ENCODE measurements at regions not wholly inside any gene's neighbourhood (a gene's known extent, or its start where the extent isn't known, plus 50 kb on each side); places are given as distances from the start of the nearest gene placed in this dataset.
"Not testable (repeated sequence)": the region's sequence is repeated elsewhere in the genome, so short reads cannot be mapped to it uniquely, and the experiment has no call there.

- Histone ChIP-seq H3K9me3 (ENCODE audit: insufficient read depth, low read depth, low read length) (no peaks in the 10 kb centered on the region), H3K4me3 (ENCODE audit: low read length) (no peak overlapping the region), H3K27me3 (ENCODE audit: insufficient read depth, low read length) (no peaks in the 10 kb centered on the region), H3K4me1 (ENCODE audit: insufficient read depth, low read length) (no peaks in the 10 kb centered on the region), H3K36me3 (ENCODE audit: insufficient read depth, low read depth, low read length) (no peaks in the 10 kb centered on the region), H3K9ac (ENCODE audit: low read depth, low read length) (no peak overlapping the region), H3K27ac (ENCODE audit: low read length) (no peak overlapping the region)
These were observed 72.2 kb upstream of the RALGPS2 start for GRCh38 chr1:178652506-178653490.

GRCh38 chr1:178659789-178660208 is 65.2 kb upstream of the RALGPS2 start:
- H3K4me1 ChIP-seq (ENCODE audit: insufficient read depth, low read length): no peaks in the 10 kb centered on the region
- H3K9ac ChIP-seq (ENCODE audit: low read depth, low read length): no peak overlapping the region
- H3K4me3 ChIP-seq (ENCODE audit: low read length): no peak overlapping the region
- no peaks in the 10 kb centered on the region for H3K27me3 ChIP-seq (ENCODE audit: insufficient read depth, low read length)
- H3K27ac ChIP-seq (ENCODE audit: low read length): no peak overlapping the region
- H3K9me3 ChIP-seq (ENCODE audit: insufficient read depth, low read depth, low read length): no peaks in the 10 kb centered on the region
- H3K36me3 ChIP-seq (ENCODE audit: insufficient read depth, low read depth, low read length): no peaks in the 10 kb centered on the region

GRCh38 chr1:178660461-178660860 is 64.6 kb upstream of the RALGPS2 start:
- Histone ChIP-seq H3K9ac (ENCODE audit: low read depth, low read length) (no peak overlapping the region), H3K4me3 (ENCODE audit: low read length) (no peak overlapping the region), H3K36me3 (ENCODE audit: insufficient read depth, low read depth, low read length) (no peaks in the 10 kb centered on the region), H3K27me3 (ENCODE audit: insufficient read depth, low read length) (no peaks in the 10 kb centered on the region), H3K27ac (ENCODE audit: low read length) (no peak overlapping the region), H3K9me3 (ENCODE audit: insufficient read depth, low read depth, low read length) (no peaks in the 10 kb centered on the region), H3K4me1 (ENCODE audit: insufficient read depth, low read length) (no peaks in the 10 kb centered on the region)

GRCh38 chr1:178664278-178664677 is 60.8 kb upstream of the RALGPS2 start:
- Histone ChIP-seq H3K27ac (ENCODE audit: low read length) (no peak overlapping the region), H3K9ac (ENCODE audit: low read depth, low read length) (no peak overlapping the region), H3K4me1 (ENCODE audit: insufficient read depth, low read length) (no peaks in the 10 kb centered on the region)

GRCh38 chr1:178665579-178665978 is 59.5 kb upstream of the RALGPS2 start:
- Histone ChIP-seq H3K4me1 (ENCODE audit: insufficient read depth, low read length) (no peaks in the 10 kb centered on the region), H3K36me3 (ENCODE audit: insufficient read depth, low read depth, low read length) (no peaks in the 10 kb centered on the region), H3K9ac (ENCODE audit: low read depth, low read length) (no peak overlapping the region), H3K27me3 (ENCODE audit: insufficient read depth, low read length) (no peaks in the 10 kb centered on the region), H3K9me3 (ENCODE audit: insufficient read depth, low read depth, low read length) (no peaks in the 10 kb centered on the region), H3K4me3 (ENCODE audit: low read length) (no peak overlapping the region), H3K27ac (ENCODE audit: low read length) (no peak overlapping the region)

More at GRCh38 chr1:178664278-178664677, 60.8 kb upstream of the RALGPS2 start:
- Histone ChIP-seq H3K4me3 (ENCODE audit: low read length) (no peak overlapping the region), H3K27me3 (ENCODE audit: insufficient read depth, low read length) (no peaks in the 10 kb centered on the region), H3K36me3 (ENCODE audit: insufficient read depth, low read depth, low read length) (no peaks in the 10 kb centered on the region), H3K9me3 (ENCODE audit: insufficient read depth, low read depth, low read length) (no peaks in the 10 kb centered on the region)

- H3K4me3 ChIP-seq (ENCODE audit: low read length); H3K9me3 ChIP-seq (ENCODE audit: insufficient read depth, low read depth, low read length); H3K9ac ChIP-seq (ENCODE audit: low read depth, low read length); H3K27ac ChIP-seq (ENCODE audit: low read length); H3K27me3 ChIP-seq (ENCODE audit: insufficient read depth, low read length); H3K4me1 ChIP-seq (ENCODE audit: insufficient read depth, low read length); H3K36me3 ChIP-seq (ENCODE audit: insufficient read depth, low read depth, low read length): not testable (repeated sequence)
These were observed 58.2 kb upstream of the RALGPS2 start for GRCh38 chr1:178666891-178667290.

- no peaks in the 10 kb centered on the region; the same call in 1 of the 2 replicates for H3K9me3 ChIP-seq (ENCODE audit: insufficient read depth, low read depth, low read length)
- H3K36me3 ChIP-seq (ENCODE audit: insufficient read depth, low read depth, low read length): no peaks in the 10 kb centered on the region
These were observed 52.6 kb upstream of the RALGPS2 start for GRCh38 chr1:178672434-178672833.

GRCh38 chr1:178674559-178674958 is 50.5 kb upstream of the RALGPS2 start:
- not testable (repeated sequence) for H3K36me3 ChIP-seq (ENCODE audit: insufficient read depth, low read depth, low read length); H3K9me3 ChIP-seq (ENCODE audit: insufficient read depth, low read depth, low read length); H3K9ac ChIP-seq (ENCODE audit: low read depth, low read length); H3K27ac ChIP-seq (ENCODE audit: low read length); H3K4me3 ChIP-seq (ENCODE audit: low read length); H3K27me3 ChIP-seq (ENCODE audit: insufficient read depth, low read length); H3K4me1 ChIP-seq (ENCODE audit: insufficient read depth, low read length)

More at GRCh38 chr1:178672434-178672833, 52.6 kb upstream of the RALGPS2 start:
- no peak overlapping the region for H3K9ac ChIP-seq (ENCODE audit: low read depth, low read length)
- H3K27ac ChIP-seq (ENCODE audit: low read length): no peak overlapping the region
- no peak overlapping the region for H3K4me3 ChIP-seq (ENCODE audit: low read length)
- no peaks in the 10 kb centered on the region for H3K27me3 ChIP-seq (ENCODE audit: insufficient read depth, low read length)
- H3K4me1 ChIP-seq (ENCODE audit: insufficient read depth, low read length): no peaks in the 10 kb centered on the region
